ENCODE measurements at regions not wholly inside any gene's neighbourhood (a gene's known extent, or its start where the extent isn't known, plus 50 kb on each side); places are given as distances from the start of the nearest gene placed in this dataset.
"Not testable (repeated sequence)": the region's sequence is repeated elsewhere in the genome, so short reads cannot be mapped to it uniquely, and the experiment has no call there.

GRCh38 chr11:92109466-92109865, 115.2 kb upstream of the FAT3 start:
- no peak for DNase-seq

- DNase-seq: no peak
Observed at GRCh38 chr11:92107331-92107730, 117.3 kb upstream of the FAT3 start.

- DNase-seq: no peak
Observed at GRCh38 chr11:92104349-92104748, 120.3 kb upstream of the FAT3 start.

DNA sequence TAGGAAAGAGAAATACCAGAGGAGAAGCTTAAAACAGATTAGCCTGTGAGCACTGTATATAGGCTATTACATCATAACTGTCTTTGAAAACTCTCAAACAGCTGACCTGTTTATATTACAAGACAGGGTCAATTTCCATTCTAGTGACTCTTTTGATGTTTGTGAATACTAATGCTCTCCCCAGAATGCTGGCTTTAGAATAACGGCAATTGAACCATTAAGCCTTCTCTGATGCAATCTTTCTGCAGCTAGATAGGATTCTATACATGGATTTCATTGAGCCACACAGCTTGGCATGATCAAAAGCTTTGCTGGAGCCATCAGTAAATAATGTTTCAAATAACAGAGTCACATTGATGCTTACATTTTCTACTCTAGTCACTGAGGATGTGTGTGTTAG, 122.7 kb upstream of the FAT3 start:
- no peak for DNase-seq

GRCh38 chr11:92099183-92099582, 125.4 kb upstream of the FAT3 start:
- no peak for DNase-seq

DNA sequence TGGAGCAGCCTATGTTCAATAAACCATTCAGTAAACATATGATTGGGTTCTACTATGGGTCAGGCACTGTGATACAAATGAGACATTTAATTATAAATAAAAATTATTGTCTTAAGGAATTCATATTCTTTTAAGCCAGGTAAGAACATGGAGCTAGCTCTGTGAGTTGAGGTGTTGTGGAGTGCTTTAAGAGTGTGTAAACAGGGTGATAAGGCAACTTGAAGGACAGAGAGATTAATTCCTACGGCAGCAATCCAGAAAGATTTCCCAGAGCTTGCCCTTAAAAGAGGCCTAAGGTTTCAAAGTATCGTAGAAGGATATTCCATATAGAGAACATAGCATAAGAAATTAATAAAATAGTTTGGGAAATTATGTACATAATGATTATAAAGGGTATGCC, 126.4 kb upstream of the FAT3 start:
- DNase-seq: no peak

DNA sequence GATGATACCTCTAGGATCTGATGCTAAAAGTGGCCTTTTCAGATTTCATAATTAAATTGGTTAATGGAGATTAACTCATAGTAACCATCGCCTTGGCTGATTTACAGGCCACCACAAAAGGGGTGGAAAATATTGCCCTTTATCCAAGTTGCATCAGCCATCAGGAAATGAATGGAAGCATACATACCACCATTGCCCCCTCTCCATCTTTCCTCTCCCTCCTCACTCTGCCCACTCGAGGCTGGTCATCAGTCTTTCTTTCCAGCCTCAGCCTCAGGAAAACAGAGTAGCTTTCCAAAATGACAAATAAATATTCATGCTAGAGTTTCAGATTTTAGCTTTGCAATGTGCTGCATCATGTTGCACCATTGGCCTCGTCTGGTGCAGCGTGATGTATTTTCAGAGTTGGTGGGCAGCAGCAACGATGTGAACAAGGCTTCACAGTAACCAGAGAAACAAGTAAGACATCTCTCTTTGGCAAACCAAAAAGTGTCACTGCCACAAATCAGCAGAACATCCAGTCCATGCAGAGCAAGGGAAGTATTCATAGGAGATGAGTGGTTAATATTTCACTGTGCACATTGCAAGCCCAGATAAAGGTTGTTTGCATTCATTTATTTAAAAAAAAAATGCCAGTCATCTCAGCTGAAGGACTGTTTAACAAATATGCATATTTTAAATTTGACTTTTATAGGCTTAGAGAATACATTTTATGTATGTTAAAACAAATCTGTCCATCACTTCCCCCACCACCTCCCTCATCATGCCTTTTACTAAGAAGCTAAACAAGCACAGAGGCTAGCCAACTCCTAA, 136.7 kb upstream of the FAT3 start:
- DNase-seq: no peak

- no peak for DNase-seq
Observed at GRCh38 chr11:92083123-92083522, 141.5 kb upstream of the FAT3 start.

GRCh38 chr11:92082652-92083051, 142.0 kb upstream of the FAT3 start:
- DNase-seq: no peak

GRCh38 chr11:92074498-92074897, 150.1 kb upstream of the FAT3 start:
- DNase-seq: not testable (repeated sequence)

GRCh38 chr11:92071660-92072059, 153.0 kb upstream of the FAT3 start:
- DNase-seq: no peak

DNA sequence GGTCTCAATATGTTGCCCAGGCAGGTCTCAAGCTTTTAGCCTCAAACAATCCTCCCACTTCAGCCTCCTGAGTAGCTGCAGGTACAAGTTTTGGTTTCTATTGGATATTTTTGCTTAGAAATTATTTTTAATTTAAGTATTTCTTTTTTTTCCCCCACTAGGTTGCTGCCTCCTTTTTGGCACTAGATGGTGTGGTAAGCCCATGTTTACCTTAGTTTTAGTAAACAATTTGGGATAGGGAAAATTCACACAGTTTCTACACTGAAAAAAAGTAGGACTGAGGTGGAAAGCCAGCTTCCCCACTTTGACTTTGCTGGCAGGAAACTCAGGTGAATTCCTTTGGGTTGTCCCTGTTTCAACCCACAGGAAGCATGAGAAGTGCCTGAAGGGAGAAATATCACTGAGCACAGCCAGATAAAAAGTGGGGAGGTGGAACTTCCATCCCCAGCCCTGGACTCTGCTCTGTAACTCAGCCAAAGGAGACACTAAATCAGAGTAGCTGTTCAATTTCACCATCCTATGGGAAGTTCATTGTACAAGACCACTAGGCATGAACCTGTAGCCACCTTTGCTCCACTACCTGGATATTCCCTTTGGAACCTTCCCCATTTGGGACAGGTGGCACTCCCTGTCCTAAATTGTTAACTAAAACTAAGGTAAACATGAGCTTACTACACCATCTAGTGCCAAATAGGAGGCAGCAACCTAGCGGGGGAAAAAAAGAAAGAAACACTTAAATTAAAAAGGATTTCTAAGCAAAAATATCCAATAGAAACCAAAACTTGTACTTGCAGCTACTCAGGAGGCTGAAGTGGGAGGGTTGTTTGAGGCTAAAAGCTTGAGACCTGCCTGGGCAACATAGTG, 154.4 kb upstream of the FAT3 start:
- DNase-seq: no peak

- no peak for DNase-seq
Observed at GRCh38 chr11:92067016-92067415, 157.6 kb upstream of the FAT3 start.

DNA sequence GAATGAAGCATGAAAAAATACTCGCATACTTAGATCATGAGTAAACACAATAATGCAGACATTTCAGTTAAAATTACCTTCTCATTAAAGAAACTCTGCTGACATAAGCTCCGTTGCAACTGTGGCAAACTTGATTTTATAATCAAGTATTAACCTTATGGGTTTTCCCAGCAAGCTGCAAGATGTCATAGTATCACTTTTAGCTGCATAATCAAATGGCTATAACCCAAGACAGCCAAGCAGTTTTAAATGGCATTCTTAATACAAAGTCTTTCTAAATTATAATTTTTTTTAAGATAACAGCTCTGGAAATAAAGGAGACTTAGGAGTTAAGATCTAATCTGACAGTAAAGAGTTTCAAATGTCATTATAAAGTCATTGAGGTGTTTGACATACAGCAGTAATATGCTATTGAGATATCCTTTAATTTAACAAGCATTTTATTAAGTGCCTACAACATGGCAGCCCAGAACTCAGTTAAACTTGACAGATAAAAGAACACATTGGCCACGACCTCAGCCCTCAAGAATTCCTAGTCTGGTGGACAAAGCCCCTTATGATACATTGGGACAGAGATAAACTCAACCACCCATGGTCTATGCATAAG, 163.1 kb upstream of the FAT3 start:
- DNase-seq: no peak

GRCh38 chr11:92057849-92058442, 166.7 kb upstream of the FAT3 start:
- DNase-seq: no peak

DNA sequence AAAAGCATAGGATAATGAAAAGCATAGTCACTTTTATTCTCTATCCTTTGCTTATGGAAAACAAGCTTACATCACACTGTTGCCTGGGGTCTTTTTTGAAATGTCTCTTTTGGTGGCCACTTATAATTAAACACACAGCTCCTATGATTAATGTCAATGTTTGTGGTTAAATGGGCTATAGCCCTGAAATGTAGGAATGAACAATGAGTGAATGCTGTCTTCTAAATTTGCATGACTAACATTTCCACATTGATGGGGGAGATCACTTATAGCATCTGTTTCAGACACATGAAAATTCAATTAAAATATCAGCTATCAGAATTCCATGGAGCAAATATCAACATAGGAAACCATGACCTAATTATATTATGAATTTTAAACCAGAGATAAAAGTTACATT, 171.4 kb upstream of the FAT3 start:
- no peak for DNase-seq

- DNase-seq: no peak
Observed at GRCh38 chr11:92050305-92050704, 174.3 kb upstream of the FAT3 start.

- no peak for DNase-seq
Observed at GRCh38 chr11:92048415-92048814, 176.2 kb upstream of the FAT3 start.

- DNase-seq: no peak
Observed at GRCh38 chr11:92046103-92046502, 178.5 kb upstream of the FAT3 start.

DNA sequence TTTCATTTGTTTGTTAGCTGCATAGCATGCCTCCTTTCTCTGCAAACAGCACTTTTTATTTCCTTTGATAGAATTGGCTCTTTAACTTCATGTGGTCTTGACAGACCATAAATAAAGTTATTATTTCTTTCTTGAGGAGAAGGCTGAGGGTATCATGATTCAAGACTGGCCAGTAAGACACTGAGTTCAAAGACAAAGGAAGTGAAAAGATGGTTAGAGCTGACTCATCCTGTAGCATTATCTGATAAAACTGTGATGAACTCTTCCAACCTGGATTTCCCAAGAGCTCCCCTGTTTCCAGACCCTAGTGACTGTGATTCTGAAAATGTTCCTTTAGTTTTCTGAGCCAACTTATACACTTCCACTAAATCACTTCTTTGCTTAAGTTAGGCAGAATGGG, 179.3 kb upstream of the FAT3 start:
- DNase-seq: no peak

DNA sequence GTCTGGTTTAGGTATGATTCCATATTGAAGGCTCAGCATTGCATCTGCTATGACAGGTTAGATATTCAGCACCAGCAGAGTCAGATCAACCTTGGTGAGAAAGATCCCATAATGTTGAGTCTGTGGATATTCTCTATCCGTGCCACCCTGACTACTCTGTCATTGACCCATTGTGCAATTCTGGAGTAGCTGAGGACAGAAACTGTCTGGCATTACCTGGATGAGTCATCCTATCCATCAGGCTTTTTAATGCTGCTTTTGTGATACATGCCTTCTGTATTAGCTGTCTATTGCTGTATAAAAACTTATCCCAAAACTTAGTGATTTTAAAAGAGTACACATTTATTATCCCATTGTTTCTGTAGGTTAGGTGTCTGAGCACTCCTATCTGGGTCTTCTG, 189.1 kb upstream of the FAT3 start:
- DNase-seq: no peak

GRCh38 chr11:92027136-92027535, 197.5 kb upstream of the FAT3 start:
- DNase-seq: not testable (repeated sequence)

DNA sequence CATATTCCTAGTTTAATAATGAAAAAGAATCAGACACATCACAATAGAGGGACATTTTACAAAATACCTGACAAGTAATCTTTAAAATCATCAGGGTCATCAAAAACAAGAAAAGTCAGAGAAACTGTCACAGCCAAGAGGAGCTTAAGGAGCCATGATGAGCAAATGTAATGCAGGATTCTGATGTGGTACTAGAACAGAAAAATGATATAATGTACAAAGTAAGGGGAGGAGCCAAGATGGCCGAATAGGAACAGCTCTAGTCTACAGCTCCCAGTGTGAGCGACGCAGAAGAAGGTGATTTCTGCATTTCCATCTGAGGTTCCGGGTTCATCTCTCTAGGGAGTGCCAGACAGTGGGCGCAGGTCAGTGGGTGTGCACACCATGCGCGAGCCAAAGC, 198.0 kb upstream of the FAT3 start:
- DNase-seq: no peak

All from NCI-H1092 treated with DMSO at 0.1 percent for 48 hours (cell line).